GM21786 (cell line): ENCODE measurements at regions not wholly inside any gene's neighbourhood (a gene's known extent, or its start where the extent isn't known, plus 50 kb on each side); places are given as distances from the start of the nearest gene placed in this dataset.

Source experiments
- ATAC-seq: cut with Tn5 transposase; IDR thresholded peaks from one replicate; pipeline ENCODE4 v1.9.1; 2021; ENCODE audit not compliant: unreplicated experiment

- ATAC-seq: no peak
Observed at GRCh38 chr5:165920655-165921054, 2370.8 kb upstream of the WWC1 start.

- no peak for ATAC-seq
Observed at GRCh38 chr5:165928971-165929370, 2362.5 kb upstream of the WWC1 start.

- no peak for ATAC-seq
Observed at GRCh38 chr5:165940541-165940940, 2350.9 kb upstream of the WWC1 start.

- ATAC-seq: no peak
Observed at GRCh38 chr5:165956854-165957253, 2334.6 kb upstream of the WWC1 start.

GRCh38 chr5:165981671-165982070 lies 2309.8 kb upstream of the WWC1 start:
- ATAC-seq: no peak

GRCh38 chr5:165996201-165996875 lies 2295.1 kb upstream of the WWC1 start:
- ATAC-seq: no peak

GRCh38 chr5:165999693-166000320 lies 2291.6 kb upstream of the WWC1 start:
- ATAC-seq: no peak

- no peak for ATAC-seq
Observed at GRCh38 chr5:166004006-166004405, 2287.4 kb upstream of the WWC1 start.

- no peak for ATAC-seq
Observed at GRCh38 chr5:166013415-166013814, 2278.0 kb upstream of the WWC1 start.

- ATAC-seq: no peak
Observed at GRCh38 chr5:166014256-166014655, 2277.2 kb upstream of the WWC1 start.

GRCh38 chr5:166018716-166019115 lies 2272.7 kb upstream of the WWC1 start:
- ATAC-seq: no peak

- ATAC-seq: no peak
Observed at GRCh38 chr5:166022065-166022464, 2269.4 kb upstream of the WWC1 start.

- no peak for ATAC-seq
Observed at GRCh38 chr5:166024970-166025369, 2266.5 kb upstream of the WWC1 start.

GRCh38 chr5:166027582-166027981 lies 2263.9 kb upstream of the WWC1 start:
- no peak for ATAC-seq

GRCh38 chr5:166031926-166032325 lies 2259.5 kb upstream of the WWC1 start:
- no peak for ATAC-seq

GRCh38 chr5:166032601-166033000 lies 2258.8 kb upstream of the WWC1 start:
- no peak for ATAC-seq

GRCh38 chr5:166045961-166046360 lies 2245.5 kb upstream of the WWC1 start:
- ATAC-seq: no peak

- ATAC-seq: no peak
Observed at GRCh38 chr5:166046956-166047355, 2244.5 kb upstream of the WWC1 start.

- no peak for ATAC-seq
Observed at GRCh38 chr5:166050531-166050930, 2240.9 kb upstream of the WWC1 start.

- no peak for ATAC-seq
Observed at GRCh38 chr5:166058660-166059059, 2232.8 kb upstream of the WWC1 start.

- ATAC-seq: no peak
Observed at GRCh38 chr5:166062094-166062493, 2229.4 kb upstream of the WWC1 start.

GRCh38 chr5:166062719-166063118 lies 2228.7 kb upstream of the WWC1 start:
- no peak for ATAC-seq

- ATAC-seq: no peak
Observed at GRCh38 chr5:166063261-166063660, 2228.2 kb upstream of the WWC1 start.
